H9 (cell line): ENCODE measurements at regions not wholly inside any gene's neighbourhood (a gene's known extent, or its start where the extent isn't known, plus 50 kb on each side); places are given as distances from the start of the nearest gene placed in this dataset.
"Not testable (repeated sequence)": the region's sequence is repeated elsewhere in the genome, so short reads cannot be mapped to it uniquely, and the experiment has no call there.

Source experiments
- DNase-seq: peaks from one replicate; pipeline ENCODE4 v3.0.0-alpha.2; 2017
- H2AFZ ChIP-seq: one replicate; pipeline ENCODE4 v1.6.1; 2013; ENCODE audit warnings: mild to moderate bottlenecking, low read length, control low read depth, moderate library complexity
- H2AK5ac ChIP-seq: 2 replicates; pipeline ENCODE4 v1.6.1; 2013; ENCODE audit warnings: low read length, control low read depth, mixed read lengths; ENCODE audit not compliant: insufficient read length
- H2BK120ac ChIP-seq: one replicate; pipeline ENCODE4 v1.6.1; 2013; ENCODE audit warnings: low read depth, mild to moderate bottlenecking, low read length, control low read depth, inconsistent platforms; ENCODE audit not compliant: poor library complexity, severe bottlenecking
- H2BK12ac ChIP-seq: 2 replicates; pipeline ENCODE4 v1.6.1; 2013; ENCODE audit warnings: low read length, control low read depth, mixed read lengths, low read depth; ENCODE audit not compliant: insufficient read length
- H2BK15ac ChIP-seq: 2 replicates; pipeline ENCODE4 v1.6.1; 2013; ENCODE audit warnings: low read depth, low read length, control low read depth
- H2BK20ac ChIP-seq: one replicate; pipeline ENCODE4 v1.6.1; 2013; ENCODE audit warnings: low read depth, mild to moderate bottlenecking, low read length, control low read depth, inconsistent platforms; ENCODE audit not compliant: poor library complexity, severe bottlenecking
- H2BK5ac ChIP-seq: 2 replicates; pipeline ENCODE4 v1.6.1; 2013; ENCODE audit warnings: low read length, control low read depth, mixed read lengths; ENCODE audit not compliant: insufficient read length
- H3K14ac ChIP-seq: 2 replicates; pipeline ENCODE4 v1.6.1; 2013; ENCODE audit warnings: low read length, control low read depth; ENCODE audit not compliant: insufficient read depth
- H3K18ac ChIP-seq: 2 replicates; pipeline ENCODE4 v1.6.1; 2013; ENCODE audit warnings: low read depth, mild to moderate bottlenecking, mixed read lengths, low read length, control low read depth; ENCODE audit not compliant: insufficient read length
- H3K23ac ChIP-seq: 2 replicates; pipeline ENCODE4 v1.6.1; 2013; ENCODE audit warnings: low read length, control low read depth, mixed read lengths, low read depth; ENCODE audit not compliant: insufficient read length
- H3K23me2 ChIP-seq: 2 replicates; pipeline ENCODE4 v1.6.1; 2013; ENCODE audit warnings: low read depth, mild to moderate bottlenecking, mixed read lengths, low read length, control low read depth; ENCODE audit not compliant: insufficient read length, poor library complexity, severe bottlenecking
- H3K27ac ChIP-seq: 2 replicates; pipeline ENCODE4 v1.5.1; 2013; ENCODE audit warnings: low read length, control low read depth, mixed read lengths, low read depth; ENCODE audit not compliant: insufficient read length
- H3K27me3 ChIP-seq: 2 replicates; pipeline ENCODE4 v1.6.1; 2013; ENCODE audit warnings: low read length, control low read depth, inconsistent platforms; ENCODE audit not compliant: insufficient read depth
- H3K4ac ChIP-seq: 2 replicates; pipeline ENCODE4 v1.6.1; 2013; ENCODE audit warnings: low read depth, mild to moderate bottlenecking, control low read depth, inconsistent platforms, low read length, moderate library complexity
- H3K4me1 ChIP-seq: 2 replicates; pipeline ENCODE4 v1.6.1; 2013; ENCODE audit warnings: low read length, control low read depth, inconsistent platforms; ENCODE audit not compliant: insufficient read depth
- H3K4me2 ChIP-seq: 2 replicates; pipeline ENCODE4 v1.6.1; 2013; ENCODE audit warnings: low read length, control low read depth, mixed read lengths; ENCODE audit not compliant: insufficient read length, insufficient read depth
- H3K56ac ChIP-seq: 2 replicates; pipeline ENCODE4 v1.6.1; 2013; ENCODE audit warnings: low read depth, mild to moderate bottlenecking, mixed read lengths, low read length, control low read depth; ENCODE audit not compliant: insufficient read length
- H3K79me1 ChIP-seq: 2 replicates; pipeline ENCODE4 v1.6.1; 2013; ENCODE audit warnings: low read depth, mild to moderate bottlenecking, moderate library complexity, low read length, control low read depth, inconsistent platforms; ENCODE audit not compliant: insufficient read depth, poor library complexity, severe bottlenecking
- H3K79me2 ChIP-seq: 2 replicates; pipeline ENCODE4 v1.6.1; 2013; ENCODE audit warnings: low read length, control low read depth, inconsistent platforms; ENCODE audit not compliant: insufficient read depth
- H3K9ac ChIP-seq: 2 replicates; pipeline ENCODE4 v1.6.1; 2013; ENCODE audit warnings: low read length, control low read depth, mixed read lengths; ENCODE audit not compliant: insufficient read length; ENCODE audit errors: extremely low read depth
- H3K9me3 ChIP-seq: one replicate; pipeline ENCODE4 v1.6.1; 2013; ENCODE audit warnings: low read depth, low read length, inconsistent platforms; ENCODE audit not compliant: control insufficient read depth
- H3T11ph ChIP-seq: one replicate; pipeline ENCODE4 v1.6.1; 2013; ENCODE audit warnings: mild to moderate bottlenecking, low read length, control low read depth, inconsistent platforms
- H4K20me1 ChIP-seq: one replicate; pipeline ENCODE4 v1.6.1; 2013; ENCODE audit not compliant: control insufficient read depth, insufficient read length, insufficient read depth
- H4K5ac ChIP-seq: 2 replicates; pipeline ENCODE4 v1.6.1; 2013; ENCODE audit warnings: low read depth, mild to moderate bottlenecking, mixed read lengths, low read length, control low read depth; ENCODE audit not compliant: insufficient read length
- H4K8ac ChIP-seq: replicated peaks from 2 replicates; pipeline ENCODE4 v1.6.1; 2013; ENCODE audit warnings: low read length, control low read depth, mixed read lengths, low read depth; ENCODE audit not compliant: insufficient read length
- H4K91ac ChIP-seq: 2 replicates; pipeline ENCODE4 v1.6.1; 2013; ENCODE audit warnings: low read depth, mild to moderate bottlenecking, moderate library complexity, mixed read lengths, low read length, control low read depth; ENCODE audit not compliant: insufficient read length
- H3K27ac Mint-ChIP-seq, 3 experiments: 2 replicates in 2 of 3; 3 replicates in 1 of 3; pipeline ENCODE4 v1.8.0; 2020 to 2021; ENCODE audit warnings: mixed read lengths in 3 of 3, mild to moderate bottlenecking in 1 of 3, moderate library complexity in 1 of 3
- H3K27me3 Mint-ChIP-seq: 2 replicates; pipeline ENCODE4 v1.8.0; 2021; ENCODE audit warnings: low read depth, mild to moderate bottlenecking, moderate library complexity, mixed read lengths
- H3K36me3 Mint-ChIP-seq, 3 experiments: 2 replicates in 2 of 3; 3 replicates in 1 of 3; pipeline ENCODE4 v1.8.0; 2020 to 2021; ENCODE audit warnings: low read depth in 3 of 3, mixed read lengths in 3 of 3; ENCODE audit not compliant: insufficient read depth in 1 of 3
- H3K4me1 Mint-ChIP-seq, 2 experiments: 2 replicates each; pipeline ENCODE4 v1.8.0; 2020; ENCODE audit warnings: mixed read lengths in 2 of 2
- H3K4me3 Mint-ChIP-seq, 2 experiments: 2 replicates in 1 of 2; 3 replicates in 1 of 2; pipeline ENCODE4 v1.8.0; 2020 to 2021; ENCODE audit warnings: mild to moderate bottlenecking in 2 of 2, mixed read lengths in 2 of 2, moderate library complexity in 1 of 2
- H3K9me3 Mint-ChIP-seq, 2 experiments: 2 replicates in 1 of 2; 3 replicates in 1 of 2; pipeline ENCODE4 v1.8.0; 2020; ENCODE audit warnings: mild to moderate bottlenecking in 2 of 2, mixed read lengths in 2 of 2, moderate library complexity in 1 of 2
- WGBS: extraction: QIAGEN DNeasy Blood & Tissue Kit; methylation state at CpG from one replicate; pipeline ENCODE4 v1.1.7; 2013; ENCODE audit warnings: missing lambda C conversion rate, low lambda C conversion rate, mixed read lengths; ENCODE audit not compliant: insufficient read length; ENCODE audit errors: extremely low coverage; 5-methylcytosine and 5-hydroxymethylcytosine counted together
- TF ChIP-seq, protein P1 (sequence below): fragments of 200-600 bp; sonication (generic); conservative IDR thresholded peaks from 3 replicates; pipeline ENCODE4 v1.8.0; 2021; ENCODE audit warnings: antibody characterized with exemption, mild to moderate bottlenecking

GRCh38 chr4:65999518-65999871 lies 329.2 kb upstream of the EPHA5 start:
- Histone ChIP-seq H2BK15ac (no peak overlapping the region), H3K4me1 (no peaks in the 10 kb centered on the region), H3K23me2 (no peaks in the 10 kb centered on the region), H3K27ac (no peak overlapping the region), H3K79me2 (no peaks in the 10 kb centered on the region), H4K5ac (no peak overlapping the region), H3K56ac (no peak overlapping the region), H4K8ac (no peak overlapping the region), H2BK20ac (no peak overlapping the region), H3T11ph (no peak overlapping the region), H3K23ac (no peak overlapping the region), H3K9me3 (no peaks in the 10 kb centered on the region), H4K20me1 (no peaks in the 10 kb centered on the region), H3K14ac (no peak overlapping the region), H2BK5ac (no peak overlapping the region), H3K4ac (no peak overlapping the region), H3K79me1 (no peaks in the 10 kb centered on the region), H3K4me2 (peak overlapping the region; percentile 45), H3K9ac (peak overlapping the region; percentile 13), H2BK12ac (no peak overlapping the region), H4K91ac (no peak overlapping the region), H2AFZ (no peak overlapping the region), H3K27me3 (no peaks in the 10 kb centered on the region), H2AK5ac (no peak overlapping the region), H3K18ac (no peak overlapping the region), H2BK120ac (no peak overlapping the region)
- Mint-ChIP-seq H3K4me3 (peak overlapping the region in 1 of 2 experiments; percentile 84; a peak in 3 of 5 replicates), H3K36me3 (peaks cover 3 to 11% (median 4%) of the 10 kb centered on the region in 3 experiments; a peak in 3 of 7 replicates), H3K27ac (no peak overlapping the region), H3K9me3 (peaks cover 3 to 11% of the 10 kb centered on the region in 2 experiments; a peak in 2 of 5 replicates), H3K27me3 (no peaks in the 10 kb centered on the region), H3K4me1 (peaks cover 8 to 9% of the 10 kb centered on the region in 2 experiments)
- no CpG with 5 or more reads among the region's 1 CpG for WGBS
- DNase-seq, result no peak
- TF ChIP-seq, protein P1, sequence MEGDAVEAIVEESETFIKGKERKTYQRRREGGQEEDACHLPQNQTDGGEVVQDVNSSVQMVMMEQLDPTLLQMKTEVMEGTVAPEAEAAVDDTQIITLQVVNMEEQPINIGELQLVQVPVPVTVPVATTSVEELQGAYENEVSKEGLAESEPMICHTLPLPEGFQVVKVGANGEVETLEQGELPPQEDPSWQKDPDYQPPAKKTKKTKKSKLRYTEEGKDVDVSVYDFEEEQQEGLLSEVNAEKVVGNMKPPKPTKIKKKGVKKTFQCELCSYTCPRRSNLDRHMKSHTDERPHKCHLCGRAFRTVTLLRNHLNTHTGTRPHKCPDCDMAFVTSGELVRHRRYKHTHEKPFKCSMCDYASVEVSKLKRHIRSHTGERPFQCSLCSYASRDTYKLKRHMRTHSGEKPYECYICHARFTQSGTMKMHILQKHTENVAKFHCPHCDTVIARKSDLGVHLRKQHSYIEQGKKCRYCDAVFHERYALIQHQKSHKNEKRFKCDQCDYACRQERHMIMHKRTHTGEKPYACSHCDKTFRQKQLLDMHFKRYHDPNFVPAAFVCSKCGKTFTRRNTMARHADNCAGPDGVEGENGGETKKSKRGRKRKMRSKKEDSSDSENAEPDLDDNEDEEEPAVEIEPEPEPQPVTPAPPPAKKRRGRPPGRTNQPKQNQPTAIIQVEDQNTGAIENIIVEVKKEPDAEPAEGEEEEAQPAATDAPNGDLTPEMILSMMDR, result no peak

DNA sequence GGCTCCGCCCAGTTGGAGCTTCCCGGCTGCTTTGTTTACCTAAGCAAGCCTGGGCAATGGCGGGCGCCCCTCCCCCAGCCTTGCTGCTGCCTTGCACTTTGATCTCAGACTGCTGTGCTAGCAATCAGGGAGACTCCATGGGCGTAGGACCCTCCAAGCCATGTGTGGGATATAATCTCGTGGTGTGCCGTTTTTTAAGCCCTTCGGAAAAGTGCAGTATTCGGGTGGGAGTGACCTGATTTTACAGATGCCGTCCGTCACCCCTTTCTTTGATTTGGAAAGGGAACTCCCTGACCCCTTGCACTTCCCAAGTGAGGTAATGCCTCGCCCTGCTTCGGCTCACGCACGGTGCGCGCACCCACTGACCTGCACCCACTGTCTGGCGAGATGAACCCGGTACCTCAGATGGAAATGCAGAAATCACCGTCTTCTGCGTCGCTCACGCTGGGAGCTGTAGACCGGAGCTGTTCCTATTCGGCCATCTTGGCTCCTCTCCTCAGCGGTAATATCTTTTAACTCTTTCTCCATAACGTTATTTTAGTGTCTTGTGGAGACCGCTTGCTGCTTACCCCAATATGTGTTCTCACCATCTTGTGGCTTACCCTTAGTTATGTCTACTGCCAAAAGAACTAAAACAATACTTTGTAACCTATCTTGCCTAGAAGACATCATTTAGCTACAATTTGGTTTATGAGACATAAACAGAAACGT lies 328.7 kb upstream of the EPHA5 start:
- not testable (repeated sequence) for H3K56ac ChIP-seq, H4K91ac ChIP-seq, H4K5ac ChIP-seq, H3K79me2 ChIP-seq, H4K20me1 ChIP-seq, H3K4me1 ChIP-seq, H3K4me1 Mint-ChIP-seq, H3K23me2 ChIP-seq, H3K4ac ChIP-seq, H4K8ac ChIP-seq, H3K9me3 ChIP-seq, H3K23ac ChIP-seq, H3K27me3 Mint-ChIP-seq, H2AK5ac ChIP-seq, H2BK15ac ChIP-seq, H2BK5ac ChIP-seq, H3K79me1 ChIP-seq, H3K27me3 ChIP-seq, H3K27ac ChIP-seq, H2BK120ac ChIP-seq, DNase-seq, H2BK12ac ChIP-seq, H3T11ph ChIP-seq
- Histone ChIP-seq H2BK20ac (peak overlapping the region; percentile 64), H2AFZ (peak overlapping the region; percentile 95), H3K4me2 (peak overlapping the region; percentile 45), H3K9ac (peak overlapping the region; percentile 74), H3K14ac (peak overlapping the region; percentile 82; the same call in 1 of the 2 replicates), H3K18ac (peak overlapping the region; percentile 78)
- H3K9me3 Mint-ChIP-seq, result peaks cover 3 to 11% of the 10 kb centered on the region in 2 experiments; a peak in 2 of 5 replicates
- no CpG with 5 or more reads among the region's 29 CpGs for WGBS
- peaks cover 3 to 11% (median 4%) of the 10 kb centered on the region in 3 experiments; a peak in 3 of 7 replicates for H3K36me3 Mint-ChIP-seq
- H3K27ac Mint-ChIP-seq, result peak overlapping the region in 2 of 3 experiments; percentile 90 to 99; a peak in 5 of 7 replicates
- peak overlapping the region; percentile 68 to 84 for H3K4me3 Mint-ChIP-seq
